HEK293 (cell line): ENCODE measurements at regions not wholly inside any gene's neighbourhood (a gene's known extent, or its start where the extent isn't known, plus 50 kb on each side); places are given as distances from the start of the nearest gene placed in this dataset.

Source experiments
- CTCF ChIP-seq: fragments of 450-650 bp; formaldehyde crosslinking; IDR thresholded peaks from 2 replicates; pipeline ENCODE4 v1.5.1; 2016; ENCODE audit warnings: missing biosample characterization, missing genetic modification characterization
- KLF10 ChIP-seq: fragments of 450-650 bp; IDR thresholded peaks from 2 replicates; pipeline ENCODE4 v1.5.1; 2018; ENCODE audit warnings: missing biosample characterization, mild to moderate bottlenecking, missing genetic modification characterization
- YY1 ChIP-seq: fragments of 450-650 bp; formaldehyde crosslinking; IDR thresholded peaks from 2 replicates; pipeline ENCODE4 v1.5.1; 2018; ENCODE audit warnings: missing biosample characterization, missing genetic modification characterization
- ZNF121 ChIP-seq: fragments of 450-650 bp; formaldehyde crosslinking; IDR thresholded peaks from 2 replicates; pipeline ENCODE4 v1.5.1; 2016; ENCODE audit warnings: missing biosample characterization, missing genetic modification characterization
- ZNF292 ChIP-seq: fragments of 450-650 bp; formaldehyde crosslinking; IDR thresholded peaks from 2 replicates; pipeline ENCODE4 v1.5.1; 2016; ENCODE audit warnings: low read depth, missing biosample characterization, missing genetic modification characterization, borderline replicate concordance

DNA sequence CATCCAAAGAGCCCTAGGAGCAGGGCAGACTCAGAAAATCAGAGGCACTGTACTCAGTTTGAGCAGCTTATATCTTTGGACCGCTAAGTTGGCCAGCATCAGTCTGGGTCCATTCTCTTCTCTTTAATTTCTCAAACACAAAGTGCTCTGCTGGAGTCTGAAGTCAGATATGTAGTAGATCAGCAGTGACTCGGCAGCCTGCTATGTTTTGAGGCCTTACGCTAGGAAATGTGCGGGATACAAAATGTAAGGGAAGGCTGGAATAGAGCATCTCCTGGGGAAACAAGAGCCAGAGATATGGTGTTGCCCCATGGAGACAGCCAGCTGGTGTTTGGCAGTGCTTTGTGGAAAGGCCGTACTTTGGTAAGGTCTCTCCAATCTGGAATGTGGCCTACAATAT is 60.6 kb upstream of the VKORC1L1 start:
- TF ChIP-seq ZNF292 (tag by site-specific recombination): no peak
- TF ChIP-seq CTCF: no peak
- TF ChIP-seq KLF10 (tag by site-specific recombination): no peak
- TF ChIP-seq YY1 (tag by site-specific recombination): no peak
- TF ChIP-seq ZNF121 (tag by site-specific recombination): no peak
